Keratinocyte (primary cell): ENCODE measurements at regions not wholly inside any gene's neighbourhood (a gene's known extent, or its start where the extent isn't known, plus 50 kb on each side); places are given as distances from the start of the nearest gene placed in this dataset.

Experiments used
- DNase-seq: peaks from one replicate; pipeline ENCODE4 v3.0.0-alpha.2; 2011; ENCODE audit warnings: low read depth, missing footprints, low spot score
- FAIRE-seq: peaks from 2 replicates; lab custom pipeline; 2011; peaks lifted over from hg19 to GRCh38; lab: Jason Lieb, UNC
- H2AFZ ChIP-seq: 2 replicates; pipeline ENCODE4 v1.6.0; 2012; ENCODE audit warnings: low read length, control low read depth, inconsistent platforms; ENCODE audit not compliant: control insufficient read depth
- H3K27ac ChIP-seq: 2 replicates; pipeline ENCODE4 v1.5.1; 2011; ENCODE audit warnings: low read length; ENCODE audit not compliant: control insufficient read depth, insufficient read depth
- H3K27me3 ChIP-seq: 3 replicates; pipeline ENCODE4 v1.6.0; 2011; ENCODE audit warnings: low read length; ENCODE audit not compliant: control insufficient read depth, insufficient read depth; ENCODE audit errors: extremely low read depth
- H3K36me3 ChIP-seq, 2 experiments: 2 replicates in 1 of 2; 3 replicates in 1 of 2; pipeline ENCODE4 v1.5.1; 2011; ENCODE audit warnings: low read length in 2 of 2, mild to moderate bottlenecking in 1 of 2; ENCODE audit not compliant: control insufficient read depth in 2 of 2, insufficient read depth in 2 of 2; ENCODE audit errors: extremely low read depth in 1 of 2
- H3K4me1 ChIP-seq: 3 replicates; pipeline ENCODE4 v1.5.1; 2011; ENCODE audit warnings: low read length; ENCODE audit not compliant: control insufficient read depth, insufficient read depth; ENCODE audit errors: extremely low read depth
- H3K4me2 ChIP-seq: 3 replicates; pipeline ENCODE4 v1.6.0; 2011; ENCODE audit warnings: low read depth, low read length; ENCODE audit not compliant: control insufficient read depth, insufficient read depth; ENCODE audit errors: extremely low read depth
- H3K4me3 ChIP-seq, 3 experiments: fragments of 200-600 bp in 1 of 3; sonication (generic) in 1 of 3; 2 replicates in 2 of 3; 3 replicates in 1 of 3; pipeline ENCODE4 v1.5.1; 2011 to 2016; ENCODE audit warnings: low read length in 3 of 3, mild to moderate bottlenecking in 3 of 3, control low read depth in 2 of 3, inconsistent platforms in 1 of 3, low read depth in 1 of 3, mixed read lengths in 1 of 3, mixed run types in 1 of 3, moderate library complexity in 1 of 3; ENCODE audit not compliant: control insufficient read depth in 2 of 3, insufficient read depth in 2 of 3; ENCODE audit errors: extremely low read depth in 1 of 3
- H3K79me2 ChIP-seq: 2 replicates; pipeline ENCODE4 v1.6.0; 2012; ENCODE audit warnings: low read length; ENCODE audit not compliant: control insufficient read depth, insufficient read depth
- H3K9ac ChIP-seq: 3 replicates; pipeline ENCODE4 v1.6.0; 2011; ENCODE audit warnings: low read length; ENCODE audit not compliant: control insufficient read depth, insufficient read depth; ENCODE audit errors: extremely low read depth
- H3K9me1 ChIP-seq: 3 replicates; pipeline ENCODE4 v1.6.0; 2011; ENCODE audit warnings: low read length; ENCODE audit not compliant: control insufficient read depth, insufficient read depth; ENCODE audit errors: extremely low read depth
- H3K9me3 ChIP-seq: 2 replicates; pipeline ENCODE4 v1.5.1; 2012; ENCODE audit warnings: low read depth, low read length; ENCODE audit not compliant: control insufficient read depth
- H4K20me1 ChIP-seq: 3 replicates; pipeline ENCODE4 v1.6.0; 2011; ENCODE audit warnings: low read length; ENCODE audit not compliant: control insufficient read depth, insufficient read depth; ENCODE audit errors: extremely low read depth
- CTCF ChIP-seq, 3 experiments: IDR thresholded peaks in 1 of 3; conservative IDR thresholded peaks in 1 of 3; optimal IDR thresholded peaks in 1 of 3; 2 replicates in 2 of 3; 3 replicates in 1 of 3; pipeline versions ENCODE3 to v1.5.1; 2011; ENCODE audit warnings: low read length in 3 of 3, mild to moderate bottlenecking in 3 of 3, moderate library complexity in 2 of 3, control low read depth in 1 of 3, inconsistent platforms in 1 of 3; ENCODE audit not compliant: insufficient read depth in 2 of 3; ENCODE audit errors: extremely low read depth in 1 of 3
- EZH2 ChIP-seq: IDR thresholded peaks from one replicate; pipeline ENCODE4 v1.6.1; 2012; ENCODE audit warnings: inconsistent platforms, mild to moderate bottlenecking, low read length, moderate library complexity
- dilution Hi-C: fragments of 300-500 bp; cut with MboI; formaldehyde crosslinking; loops from one replicate; pipeline ENCODE4 v1.7.0; 2020; ENCODE audit warnings: low sequenced_read_pairs; ENCODE audit not compliant: extremely low pct_ligation_motif_present

GRCh38 chr21:16794950-16795349 lies 717.9 kb upstream of the CXADR start:
- no peak overlapping the region for H3K4me3 ChIP-seq
- TF ChIP-seq EZH2 = no peak
- TF ChIP-seq CTCF (optimal IDR thresholded peaks at IDR 0.05 in 1 of 3, IDR thresholded peaks at IDR 0.05 in 1 of 3, conservative IDR thresholded peaks at IDR 0.05 in 1 of 3; ENCODE audit: extremely low read depth in 1 of 3, insufficient read depth in 2 of 3, low read length in 3 of 3) = no peak
- no peaks in the 10 kb centered on the region for H3K27me3 ChIP-seq
- no peak overlapping the region for H3K9ac ChIP-seq
- H2AFZ ChIP-seq = no peak overlapping the region
- no peaks in the 10 kb centered on the region for H3K4me1 ChIP-seq
- no peak overlapping the region for H3K4me2 ChIP-seq
- H3K79me2 ChIP-seq = no peaks in the 10 kb centered on the region
- H3K9me1 ChIP-seq = no peaks in the 10 kb centered on the region
- no peaks in the 10 kb centered on the region for H3K9me3 ChIP-seq
- DNase-seq = no peak
- no peaks in the 10 kb centered on the region for H4K20me1 ChIP-seq
- dilution Hi-C loops = no loop called here
- no peak overlapping the region for H3K27ac ChIP-seq
- H3K36me3 ChIP-seq = no peaks in the 10 kb centered on the region
- FAIRE-seq = no peak

GRCh38 chr21:16796776-16797175 lies 716.1 kb upstream of the CXADR start:
- dilution Hi-C loops = no loop called here
- FAIRE-seq = no peak
- TF ChIP-seq CTCF (optimal IDR thresholded peaks at IDR 0.05 in 1 of 3, IDR thresholded peaks at IDR 0.05 in 1 of 3, conservative IDR thresholded peaks at IDR 0.05 in 1 of 3; ENCODE audit: extremely low read depth in 1 of 3, insufficient read depth in 2 of 3, low read length in 3 of 3) (no peak), EZH2 (no peak)

More at GRCh38 chr21:16796776-16797175, 716.1 kb upstream of the CXADR start:
- no peaks in the 10 kb centered on the region for H3K4me1 ChIP-seq
- H3K79me2 ChIP-seq = no peaks in the 10 kb centered on the region
- no peak overlapping the region for H3K4me3 ChIP-seq
- H3K27ac ChIP-seq = no peak overlapping the region
- H3K9me3 ChIP-seq = no peaks in the 10 kb centered on the region
- H4K20me1 ChIP-seq = no peaks in the 10 kb centered on the region
- no peaks in the 10 kb centered on the region for H3K27me3 ChIP-seq
- no peak overlapping the region for H3K4me2 ChIP-seq
- no peak overlapping the region for H2AFZ ChIP-seq
- H3K36me3 ChIP-seq = no peaks in the 10 kb centered on the region
- no peak overlapping the region for H3K9ac ChIP-seq
- no peak for DNase-seq
- no peaks in the 10 kb centered on the region for H3K9me1 ChIP-seq
